ENCODE measurements at regions not wholly inside any gene's neighbourhood (a gene's known extent, or its start where the extent isn't known, plus 50 kb on each side); places are given as distances from the start of the nearest gene placed in this dataset.

- DNase-seq (ENCODE audit: low read depth) = no peak
Observed at GRCh38 chr2:215503381-215503780, 67.5 kb upstream of the FN1 start.

GRCh38 chr2:215500466-215500865, 64.6 kb upstream of the FN1 start:
- no peak for DNase-seq (ENCODE audit: low read depth)

GRCh38 chr2:215499331-215499730, 63.5 kb upstream of the FN1 start:
- DNase-seq (ENCODE audit: low read depth) = no peak

- DNase-seq (ENCODE audit: low read depth) = no peak
Observed at GRCh38 chr2:215498431-215498830, 62.6 kb upstream of the FN1 start.

GRCh38 chr2:215493376-215493775, 57.5 kb upstream of the FN1 start:
- no peak for DNase-seq (ENCODE audit: low read depth)

GRCh38 chr2:215489288-215489848, 53.5 kb upstream of the FN1 start:
- DNase-seq (ENCODE audit: low read depth) = no peak

GRCh38 chr2:215487002-215487372, 51.1 kb upstream of the FN1 start:
- DNase-seq (ENCODE audit: low read depth) = no peak

- no peak for DNase-seq (ENCODE audit: low read depth)
Observed at GRCh38 chr2:215486291-215487001, 50.6 kb upstream of the FN1 start.

All from forelimb muscle (tissue), 1 donor.